ENCODE measurements at regions not wholly inside any gene's neighbourhood (a gene's known extent, or its start where the extent isn't known, plus 50 kb on each side); places are given as distances from the start of the nearest gene placed in this dataset.

GRCh38 chr10:21401196-21401595 lies 124.3 kb downstream of the SKIDA1 start:
- TF ChIP-seq, protein P1, sequence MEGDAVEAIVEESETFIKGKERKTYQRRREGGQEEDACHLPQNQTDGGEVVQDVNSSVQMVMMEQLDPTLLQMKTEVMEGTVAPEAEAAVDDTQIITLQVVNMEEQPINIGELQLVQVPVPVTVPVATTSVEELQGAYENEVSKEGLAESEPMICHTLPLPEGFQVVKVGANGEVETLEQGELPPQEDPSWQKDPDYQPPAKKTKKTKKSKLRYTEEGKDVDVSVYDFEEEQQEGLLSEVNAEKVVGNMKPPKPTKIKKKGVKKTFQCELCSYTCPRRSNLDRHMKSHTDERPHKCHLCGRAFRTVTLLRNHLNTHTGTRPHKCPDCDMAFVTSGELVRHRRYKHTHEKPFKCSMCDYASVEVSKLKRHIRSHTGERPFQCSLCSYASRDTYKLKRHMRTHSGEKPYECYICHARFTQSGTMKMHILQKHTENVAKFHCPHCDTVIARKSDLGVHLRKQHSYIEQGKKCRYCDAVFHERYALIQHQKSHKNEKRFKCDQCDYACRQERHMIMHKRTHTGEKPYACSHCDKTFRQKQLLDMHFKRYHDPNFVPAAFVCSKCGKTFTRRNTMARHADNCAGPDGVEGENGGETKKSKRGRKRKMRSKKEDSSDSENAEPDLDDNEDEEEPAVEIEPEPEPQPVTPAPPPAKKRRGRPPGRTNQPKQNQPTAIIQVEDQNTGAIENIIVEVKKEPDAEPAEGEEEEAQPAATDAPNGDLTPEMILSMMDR (IDR thresholded peaks at IDR 0.05): no peak
- TF ChIP-seq POLR2A (IDR thresholded peaks at IDR 0.05): no peak
